Bronchial epithelial cell (primary cell): ENCODE measurements at regions not wholly inside any gene's neighbourhood (a gene's known extent, or its start where the extent isn't known, plus 50 kb on each side); places are given as distances from the start of the nearest gene placed in this dataset.

Experiments
- DNase-seq: peaks from one replicate; pipeline ENCODE4 v3.0.0-alpha.2; 2010; ENCODE audit warnings: low read depth
- FAIRE-seq: peaks from 2 replicates; lab custom pipeline; 2011; peaks lifted over from hg19 to GRCh38; lab: Jason Lieb, UNC
- H3K27me3 ChIP-seq: 2 replicates; pipeline ENCODE4 v1.5.1; 2011; ENCODE audit warnings: low read length; ENCODE audit not compliant: control insufficient read depth, insufficient read depth
- H3K36me3 ChIP-seq: 2 replicates; pipeline ENCODE4 v1.5.1; 2011; ENCODE audit warnings: low read length; ENCODE audit not compliant: control insufficient read depth, insufficient read depth
- H3K4me3 ChIP-seq: 2 replicates; pipeline ENCODE4 v1.5.1; 2011; ENCODE audit warnings: mild to moderate bottlenecking, low read depth, low read length, control low read depth
- TF ChIP-seq, protein P1 (sequence below): IDR thresholded peaks from 2 replicates; pipeline ENCODE4 v1.5.1; 2011; ENCODE audit warnings: mild to moderate bottlenecking, moderate library complexity, low read length, control low read depth, inconsistent platforms; ENCODE audit not compliant: insufficient read depth, severe bottlenecking

DNA sequence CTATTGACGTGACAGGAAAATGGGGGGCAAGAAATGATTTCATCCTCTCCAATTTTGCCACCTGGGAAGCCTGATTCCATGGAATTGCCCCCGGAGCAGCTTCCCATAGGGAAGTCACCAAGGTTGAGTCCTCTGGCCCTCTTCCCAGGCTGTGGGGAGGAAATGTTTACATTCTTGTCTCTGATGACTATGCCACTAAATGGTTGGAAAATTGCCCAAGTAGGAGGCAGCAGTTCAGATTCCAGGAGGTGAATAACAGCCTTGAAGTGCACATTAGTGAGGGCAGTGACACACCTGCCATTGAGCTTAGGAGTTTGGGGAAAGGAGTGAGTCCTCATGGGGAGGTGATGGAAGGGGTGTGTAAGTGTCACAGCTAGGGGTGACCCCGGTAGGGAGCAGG is 449.2 kb upstream of the DCC start:
- Histone ChIP-seq H3K27me3 (peaks cover 2% of the 10 kb centered on the region), H3K36me3 (no peaks in the 10 kb centered on the region), H3K4me3 (no peak overlapping the region)
- peak; percentile 73 for DNase-seq
- TF ChIP-seq, protein P1, sequence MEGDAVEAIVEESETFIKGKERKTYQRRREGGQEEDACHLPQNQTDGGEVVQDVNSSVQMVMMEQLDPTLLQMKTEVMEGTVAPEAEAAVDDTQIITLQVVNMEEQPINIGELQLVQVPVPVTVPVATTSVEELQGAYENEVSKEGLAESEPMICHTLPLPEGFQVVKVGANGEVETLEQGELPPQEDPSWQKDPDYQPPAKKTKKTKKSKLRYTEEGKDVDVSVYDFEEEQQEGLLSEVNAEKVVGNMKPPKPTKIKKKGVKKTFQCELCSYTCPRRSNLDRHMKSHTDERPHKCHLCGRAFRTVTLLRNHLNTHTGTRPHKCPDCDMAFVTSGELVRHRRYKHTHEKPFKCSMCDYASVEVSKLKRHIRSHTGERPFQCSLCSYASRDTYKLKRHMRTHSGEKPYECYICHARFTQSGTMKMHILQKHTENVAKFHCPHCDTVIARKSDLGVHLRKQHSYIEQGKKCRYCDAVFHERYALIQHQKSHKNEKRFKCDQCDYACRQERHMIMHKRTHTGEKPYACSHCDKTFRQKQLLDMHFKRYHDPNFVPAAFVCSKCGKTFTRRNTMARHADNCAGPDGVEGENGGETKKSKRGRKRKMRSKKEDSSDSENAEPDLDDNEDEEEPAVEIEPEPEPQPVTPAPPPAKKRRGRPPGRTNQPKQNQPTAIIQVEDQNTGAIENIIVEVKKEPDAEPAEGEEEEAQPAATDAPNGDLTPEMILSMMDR: no peak
- FAIRE-seq: no peak

DNA sequence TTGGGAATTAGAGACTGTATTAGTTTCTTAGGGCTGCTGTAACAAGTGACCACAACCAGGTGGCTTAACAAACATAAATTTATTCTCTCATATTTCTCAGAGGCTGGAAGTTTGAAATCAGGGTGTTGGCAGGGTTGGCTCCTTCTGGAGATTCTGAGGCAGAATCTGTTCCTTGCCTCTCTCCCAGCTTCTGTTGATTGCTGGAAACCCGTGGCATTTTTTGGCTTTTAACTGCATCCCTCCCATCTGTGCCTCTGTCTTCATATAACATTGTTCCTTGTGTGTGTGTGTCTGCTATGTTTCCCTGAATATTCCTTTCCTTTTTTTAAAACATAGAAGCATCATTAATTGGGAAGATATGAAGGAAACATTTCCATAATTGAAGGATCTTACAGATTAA is 448.1 kb upstream of the DCC start:
- no peak for FAIRE-seq
- Histone ChIP-seq H3K36me3 (no peaks in the 10 kb centered on the region), H3K27me3 (peaks cover 2% of the 10 kb centered on the region), H3K4me3 (no peak overlapping the region)
- no peak for DNase-seq
- TF ChIP-seq, protein P1: no peak

DNA sequence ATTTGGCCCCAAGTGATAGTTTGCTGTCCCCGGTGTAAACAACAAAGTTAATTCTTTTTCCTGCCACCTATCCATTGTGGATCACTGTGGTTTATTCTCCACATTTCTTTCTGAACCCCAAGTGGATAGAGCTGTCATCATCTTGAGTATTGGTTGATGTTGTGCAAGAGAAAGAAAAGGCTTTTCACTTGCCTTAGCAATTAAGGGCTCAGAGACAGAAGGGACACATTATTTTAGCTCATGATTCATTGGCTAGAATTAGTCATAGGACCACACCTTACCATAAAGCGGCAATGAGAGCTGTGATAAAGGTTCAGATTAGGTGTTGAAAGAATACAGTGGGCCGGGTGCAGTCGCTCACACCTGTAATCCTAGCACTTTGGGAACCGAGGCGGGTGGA is 442.1 kb upstream of the DCC start:
- no peak for FAIRE-seq
- TF ChIP-seq, protein P1: no peak
- H3K27me3 ChIP-seq: peaks cover 2% of the 10 kb centered on the region
- DNase-seq: peak; percentile 58
- no peaks in the 10 kb centered on the region for H3K36me3 ChIP-seq
- H3K4me3 ChIP-seq: no peak overlapping the region

DNA sequence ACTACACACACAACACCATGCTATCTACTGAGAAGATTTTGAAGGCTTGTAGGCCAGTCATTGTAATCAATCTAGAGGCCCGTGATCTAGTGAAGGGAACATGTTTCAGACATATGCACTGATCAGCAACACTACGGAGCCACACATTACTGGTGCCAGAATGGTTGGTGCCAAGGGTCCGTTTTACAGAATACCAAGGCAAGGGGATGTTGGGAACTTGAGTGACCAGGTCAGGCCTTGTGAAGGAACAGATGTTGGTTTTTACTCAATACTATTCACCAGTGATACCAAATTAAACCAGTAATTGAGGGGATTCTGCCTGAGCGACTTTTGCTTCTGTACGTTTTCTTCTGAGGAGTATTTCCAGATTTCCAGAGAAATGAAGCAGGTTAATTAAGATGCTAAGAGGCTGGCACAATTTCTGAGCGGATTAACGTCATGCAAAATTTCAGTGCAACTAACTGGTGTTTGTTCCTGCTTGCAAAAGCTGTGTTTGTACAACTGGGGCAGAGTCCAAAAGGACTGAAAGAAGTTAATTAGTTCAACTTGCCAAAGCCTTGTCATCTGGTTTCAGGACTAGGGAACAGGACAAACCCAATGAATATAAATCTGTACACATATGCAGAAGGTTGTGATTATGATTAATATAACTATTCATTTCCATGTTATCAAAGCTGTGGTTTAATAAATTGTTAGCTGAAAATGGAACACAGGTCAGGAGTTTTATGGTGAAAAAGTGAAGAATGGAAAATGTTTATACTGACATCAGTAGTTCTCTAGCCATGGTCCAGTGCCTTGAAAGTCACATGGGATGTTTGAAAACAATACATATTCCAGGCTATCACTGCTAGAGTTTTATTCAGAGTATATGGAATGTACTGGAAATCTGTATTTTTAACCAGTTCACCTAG is 432.1 kb upstream of the DCC start:
- Histone ChIP-seq H3K36me3 (no peaks in the 10 kb centered on the region), H3K27me3 (no peaks in the 10 kb centered on the region), H3K4me3 (no peak overlapping the region)
- DNase-seq: no peak
- TF ChIP-seq, protein P1: no peak
- no peak for FAIRE-seq

- DNase-seq (no peak), FAIRE-seq (no peak)
- no peak overlapping the region for H3K4me3 ChIP-seq
- no peaks in the 10 kb centered on the region for H3K27me3 ChIP-seq
- TF ChIP-seq, protein P1: no peak
- H3K36me3 ChIP-seq: no peaks in the 10 kb centered on the region
These were observed 431.4 kb upstream of the DCC start for GRCh38 chr18:51908598-51908944.
